Keratinocyte (primary cell): ENCODE measurements at regions not wholly inside any gene's neighbourhood (a gene's known extent, or its start where the extent isn't known, plus 50 kb on each side); places are given as distances from the start of the nearest gene placed in this dataset.

Source experiments
- EZH2 ChIP-seq: IDR thresholded peaks from one replicate; pipeline ENCODE4 v1.6.1; 2012; ENCODE audit warnings: inconsistent platforms, mild to moderate bottlenecking, low read length, moderate library complexity
- TF ChIP-seq, protein P1 (sequence below), 3 experiments: IDR thresholded peaks in 1 of 3; conservative IDR thresholded peaks in 1 of 3; optimal IDR thresholded peaks in 1 of 3; 2 replicates in 2 of 3; 3 replicates in 1 of 3; pipeline versions ENCODE3 to v1.5.1; 2011; ENCODE audit warnings: low read length in 3 of 3, mild to moderate bottlenecking in 3 of 3, moderate library complexity in 2 of 3, control low read depth in 1 of 3, inconsistent platforms in 1 of 3; ENCODE audit not compliant: insufficient read depth in 2 of 3; ENCODE audit errors: extremely low read depth in 1 of 3

DNA sequence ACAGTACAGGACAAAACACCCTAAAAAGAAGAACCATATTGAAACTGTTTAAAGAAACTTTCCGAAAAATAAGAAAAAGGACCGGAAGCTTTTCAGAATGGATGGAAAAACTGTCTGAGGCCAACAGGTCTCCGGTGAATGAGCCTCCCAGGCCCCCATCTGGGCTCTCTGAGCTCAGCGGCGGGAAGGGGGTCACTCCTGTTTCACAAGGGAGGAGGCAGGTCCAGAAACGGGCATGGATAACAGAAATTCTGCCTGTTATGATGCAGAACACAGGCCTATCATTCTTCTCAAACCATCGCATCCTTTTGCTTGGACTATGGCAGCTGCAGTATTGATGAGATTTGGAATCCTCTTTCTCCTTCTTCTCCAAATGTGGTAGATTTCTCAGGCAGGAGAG, 58.9 kb upstream of the SHH start:
- TF ChIP-seq, protein P1, sequence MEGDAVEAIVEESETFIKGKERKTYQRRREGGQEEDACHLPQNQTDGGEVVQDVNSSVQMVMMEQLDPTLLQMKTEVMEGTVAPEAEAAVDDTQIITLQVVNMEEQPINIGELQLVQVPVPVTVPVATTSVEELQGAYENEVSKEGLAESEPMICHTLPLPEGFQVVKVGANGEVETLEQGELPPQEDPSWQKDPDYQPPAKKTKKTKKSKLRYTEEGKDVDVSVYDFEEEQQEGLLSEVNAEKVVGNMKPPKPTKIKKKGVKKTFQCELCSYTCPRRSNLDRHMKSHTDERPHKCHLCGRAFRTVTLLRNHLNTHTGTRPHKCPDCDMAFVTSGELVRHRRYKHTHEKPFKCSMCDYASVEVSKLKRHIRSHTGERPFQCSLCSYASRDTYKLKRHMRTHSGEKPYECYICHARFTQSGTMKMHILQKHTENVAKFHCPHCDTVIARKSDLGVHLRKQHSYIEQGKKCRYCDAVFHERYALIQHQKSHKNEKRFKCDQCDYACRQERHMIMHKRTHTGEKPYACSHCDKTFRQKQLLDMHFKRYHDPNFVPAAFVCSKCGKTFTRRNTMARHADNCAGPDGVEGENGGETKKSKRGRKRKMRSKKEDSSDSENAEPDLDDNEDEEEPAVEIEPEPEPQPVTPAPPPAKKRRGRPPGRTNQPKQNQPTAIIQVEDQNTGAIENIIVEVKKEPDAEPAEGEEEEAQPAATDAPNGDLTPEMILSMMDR (optimal IDR thresholded peaks at IDR 0.05 in 1 of 3, IDR thresholded peaks at IDR 0.05 in 1 of 3, conservative IDR thresholded peaks at IDR 0.05 in 1 of 3; ENCODE audit: extremely low read depth in 1 of 3, insufficient read depth in 2 of 3, low read length in 3 of 3), result no peak
- TF ChIP-seq EZH2, result no peak
